Neural crest cell (in vitro differentiated cells): ENCODE measurements at regions not wholly inside any gene's neighbourhood (a gene's known extent, or its start where the extent isn't known, plus 50 kb on each side); places are given as distances from the start of the nearest gene placed in this dataset.

Experiments
- DNase-seq: peaks from one replicate; pipeline ENCODE4 v3.0.0; 2021; ENCODE audit warnings: low read depth, mixed read lengths, low spot score
- H3K27ac Mint-ChIP-seq: one replicate; pipeline ENCODE4 v1.8.0; 2021; ENCODE audit warnings: mild to moderate bottlenecking, mixed read lengths; ENCODE audit not compliant: unreplicated experiment
- H3K27me3 Mint-ChIP-seq: 2 replicates; pipeline ENCODE4 v1.8.0; 2021; ENCODE audit warnings: low read depth, mild to moderate bottlenecking, mixed read lengths
- H3K36me3 Mint-ChIP-seq: 2 replicates; pipeline ENCODE4 v1.8.0; 2021; ENCODE audit warnings: low read depth, mild to moderate bottlenecking, mixed read lengths
- H3K4me1 Mint-ChIP-seq: 2 replicates; pipeline ENCODE4 v1.8.0; 2021; ENCODE audit warnings: mixed read lengths
- H3K4me3 Mint-ChIP-seq: one replicate; pipeline ENCODE4 v1.8.0; 2021; ENCODE audit warnings: mild to moderate bottlenecking, mixed read lengths
- H3K9me3 Mint-ChIP-seq: 2 replicates; pipeline ENCODE4 v1.8.0; 2021; ENCODE audit warnings: mixed read lengths
- CTCF ChIP-seq: fragments of 200-600 bp; sonication (generic); conservative IDR thresholded peaks from 2 replicates; pipeline ENCODE4 v1.5.0; 2021; ENCODE audit warnings: antibody characterized with exemption, mild to moderate bottlenecking

- no peaks in the 10 kb centered on the region for H3K27me3 Mint-ChIP-seq
- no peak overlapping the region for H3K27ac Mint-ChIP-seq
- H3K36me3 Mint-ChIP-seq = peaks cover 8% of the 10 kb centered on the region
These were observed 125.7 kb downstream of the LYPLAL1 start for GRCh38 chr1:219299420-219299819.

GRCh38 chr1:219298571-219299148 is 125.0 kb downstream of the LYPLAL1 start:
- Mint-ChIP-seq H3K4me3 (no peak overlapping the region), H3K36me3 (peaks cover 10% of the 10 kb centered on the region), H3K9me3 (no peaks in the 10 kb centered on the region), H3K4me1 (no peaks in the 10 kb centered on the region), H3K27me3 (no peaks in the 10 kb centered on the region), H3K27ac (no peak overlapping the region)
- TF ChIP-seq CTCF = no peak
- DNase-seq = no peak

More at GRCh38 chr1:219299420-219299819, 125.7 kb downstream of the LYPLAL1 start:
- no peak for TF ChIP-seq CTCF
- no peak overlapping the region for H3K4me3 Mint-ChIP-seq
- H3K4me1 Mint-ChIP-seq = no peaks in the 10 kb centered on the region
- H3K9me3 Mint-ChIP-seq = no peaks in the 10 kb centered on the region
- DNase-seq = no peak

DNA sequence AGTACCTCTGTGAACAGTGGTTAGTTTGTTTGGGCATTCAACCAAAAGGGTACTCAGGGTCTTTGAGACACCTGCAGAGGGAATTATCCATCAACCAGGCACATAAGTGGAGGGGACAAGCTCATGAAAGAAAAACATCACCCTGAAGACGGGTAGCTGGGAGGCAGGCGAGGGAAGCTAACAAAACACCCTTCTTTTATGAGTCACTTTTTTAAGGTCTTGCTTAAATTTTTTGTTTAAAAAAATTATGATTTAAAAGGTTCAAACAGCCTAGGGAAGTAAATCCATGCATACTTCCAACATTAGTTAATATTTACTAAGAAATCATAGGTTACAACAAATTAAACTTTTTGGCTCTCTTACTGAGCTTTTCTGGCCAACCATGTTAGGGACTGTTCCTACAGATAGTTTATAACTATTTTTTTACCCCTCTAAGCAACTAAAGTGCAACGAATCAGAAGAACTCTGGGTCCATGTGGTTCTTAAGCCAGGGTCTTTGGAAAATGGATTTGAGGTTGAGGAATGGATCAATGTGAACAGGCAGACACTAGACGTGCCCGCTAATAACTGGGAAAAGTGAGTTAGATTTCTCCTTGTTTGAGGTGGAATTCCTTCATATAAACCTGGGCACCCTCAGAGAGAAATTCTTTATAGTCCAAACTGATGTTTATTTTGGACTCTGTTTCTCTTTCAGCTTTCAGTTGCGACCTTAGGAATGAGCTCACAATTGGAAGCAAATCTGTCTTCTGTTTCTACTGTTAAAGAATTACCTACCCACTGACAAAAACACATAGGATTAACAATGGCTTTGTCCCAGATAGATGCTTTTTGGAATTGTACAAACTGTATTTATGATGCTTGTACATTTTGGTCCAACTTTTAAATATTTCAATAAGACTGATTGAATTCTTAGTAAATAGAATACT is 123.0 kb downstream of the LYPLAL1 start:
- Mint-ChIP-seq H3K27me3 (no peaks in the 10 kb centered on the region), H3K9me3 (no peaks in the 10 kb centered on the region), H3K27ac (no peak overlapping the region), H3K4me1 (no peaks in the 10 kb centered on the region), H3K4me3 (no peak overlapping the region), H3K36me3 (peaks cover 10% of the 10 kb centered on the region)
- no peak for DNase-seq
- no peak for TF ChIP-seq CTCF

GRCh38 chr1:219294251-219294650 is 120.6 kb downstream of the LYPLAL1 start:
- H3K9me3 Mint-ChIP-seq = no peaks in the 10 kb centered on the region
- no peak for DNase-seq
- peaks cover 10% of the 10 kb centered on the region for H3K36me3 Mint-ChIP-seq
- no peak for TF ChIP-seq CTCF
- no peaks in the 10 kb centered on the region for H3K27me3 Mint-ChIP-seq
- H3K4me3 Mint-ChIP-seq = no peak overlapping the region
- peak overlapping the region; percentile 65 for H3K27ac Mint-ChIP-seq
- no peaks in the 10 kb centered on the region for H3K4me1 Mint-ChIP-seq

- H3K27ac Mint-ChIP-seq = no peak overlapping the region
- no peaks in the 10 kb centered on the region for H3K27me3 Mint-ChIP-seq
- H3K36me3 Mint-ChIP-seq = peaks cover 10% of the 10 kb centered on the region
These were observed 119.7 kb downstream of the LYPLAL1 start for GRCh38 chr1:219293410-219293809.

More at GRCh38 chr1:219293410-219293809, 119.7 kb downstream of the LYPLAL1 start:
- Mint-ChIP-seq H3K4me1 (no peaks in the 10 kb centered on the region), H3K9me3 (no peaks in the 10 kb centered on the region), H3K4me3 (no peak overlapping the region)
- no peak for DNase-seq
- TF ChIP-seq CTCF = no peak
